GM21526 (cell line): ENCODE measurements at regions not wholly inside any gene's neighbourhood (a gene's known extent, or its start where the extent isn't known, plus 50 kb on each side); places are given as distances from the start of the nearest gene placed in this dataset.
"Not testable (repeated sequence)": the region's sequence is repeated elsewhere in the genome, so short reads cannot be mapped to it uniquely, and the experiment has no call there.

Experiments used
- ATAC-seq: cut with Tn5 transposase; IDR thresholded peaks from one replicate; pipeline ENCODE4 v1.9.1; 2021; ENCODE audit warnings: moderate library complexity; ENCODE audit not compliant: unreplicated experiment, low FRiP score

DNA sequence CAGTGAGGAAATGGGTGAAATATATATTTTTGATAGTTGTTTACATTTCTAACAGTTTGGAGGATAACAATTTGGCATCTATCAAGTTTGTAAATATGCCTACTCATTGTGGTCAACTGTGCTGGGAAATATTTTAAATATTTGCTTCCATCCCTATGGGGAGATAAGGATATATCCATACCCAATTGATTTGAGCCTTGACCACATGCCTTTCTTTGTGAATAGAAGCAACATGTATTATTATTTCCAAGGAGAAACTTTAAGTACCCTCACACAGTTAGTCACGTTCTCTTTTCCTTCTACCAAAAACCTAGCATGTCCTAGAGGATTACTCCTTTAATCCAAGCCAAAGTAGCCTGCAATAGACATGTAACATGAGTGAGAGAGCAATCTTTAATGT lies 245.4 kb upstream of the CBLB start:
- no peak for ATAC-seq

DNA sequence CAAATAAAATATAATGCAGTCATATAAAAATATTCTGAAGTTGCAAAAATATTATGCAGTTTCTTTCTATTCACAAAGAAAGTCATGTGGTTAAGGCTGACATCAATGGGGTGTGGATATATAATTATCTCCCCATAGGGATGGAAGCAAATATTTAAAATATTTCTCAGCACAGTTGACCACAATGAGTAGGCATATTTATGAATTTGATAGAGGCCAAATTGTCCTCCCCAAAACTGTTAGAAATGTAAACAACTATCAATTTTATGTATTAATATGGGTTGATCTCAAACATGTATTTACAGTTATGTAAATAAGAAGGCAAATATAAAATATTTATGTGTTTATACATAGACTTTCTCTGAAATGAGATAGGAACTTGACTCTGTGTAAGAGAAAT lies 246.0 kb upstream of the CBLB start:
- no peak for ATAC-seq

GRCh38 chr3:106115557-106115956 lies 246.7 kb upstream of the CBLB start:
- ATAC-seq: no peak

GRCh38 chr3:106116733-106117489 lies 248.1 kb upstream of the CBLB start:
- ATAC-seq: no peak

DNA sequence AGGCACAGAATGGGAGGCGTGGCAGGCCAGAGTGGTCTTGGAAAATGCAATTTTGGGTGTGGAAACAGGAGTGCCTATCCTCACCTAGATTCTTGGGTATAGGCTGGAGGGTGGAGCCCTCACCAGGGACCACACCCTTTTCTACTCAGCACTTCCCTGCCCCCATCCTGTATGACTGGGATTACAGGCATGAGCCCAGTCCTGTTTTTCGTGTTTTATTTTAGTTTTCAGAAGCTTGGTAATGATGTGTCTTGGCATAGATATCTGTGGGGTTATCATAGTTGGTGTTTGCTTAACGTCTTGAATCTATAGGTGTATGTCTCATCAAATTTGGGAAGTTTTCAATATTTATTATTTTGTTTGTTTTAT lies 248.7 kb upstream of the CBLB start:
- no peak for ATAC-seq

DNA sequence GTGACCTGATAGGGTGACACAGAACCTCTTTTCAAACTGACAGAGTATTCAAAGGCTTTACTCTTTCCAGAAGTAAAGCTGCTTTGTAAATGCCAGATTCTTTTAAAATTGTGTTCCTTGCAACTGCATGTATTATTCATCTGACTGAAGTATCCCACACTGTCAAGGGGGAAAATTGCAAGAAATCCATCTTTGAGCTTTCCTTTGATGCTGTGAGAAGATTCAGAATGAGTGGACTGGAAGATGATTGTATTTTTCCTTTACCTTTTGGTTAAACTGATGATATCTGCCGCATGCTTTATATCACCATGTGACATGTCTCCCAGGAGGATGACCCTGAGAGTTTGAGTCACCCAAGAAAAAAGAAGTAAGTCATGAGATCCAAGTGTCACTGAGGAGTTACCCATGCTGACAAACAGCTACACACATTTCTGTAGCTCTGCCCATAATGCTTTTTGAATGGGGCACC lies 250.8 kb upstream of the CBLB start:
- no peak for ATAC-seq

GRCh38 chr3:106120356-106120755 lies 251.5 kb upstream of the CBLB start:
- ATAC-seq: no peak

DNA sequence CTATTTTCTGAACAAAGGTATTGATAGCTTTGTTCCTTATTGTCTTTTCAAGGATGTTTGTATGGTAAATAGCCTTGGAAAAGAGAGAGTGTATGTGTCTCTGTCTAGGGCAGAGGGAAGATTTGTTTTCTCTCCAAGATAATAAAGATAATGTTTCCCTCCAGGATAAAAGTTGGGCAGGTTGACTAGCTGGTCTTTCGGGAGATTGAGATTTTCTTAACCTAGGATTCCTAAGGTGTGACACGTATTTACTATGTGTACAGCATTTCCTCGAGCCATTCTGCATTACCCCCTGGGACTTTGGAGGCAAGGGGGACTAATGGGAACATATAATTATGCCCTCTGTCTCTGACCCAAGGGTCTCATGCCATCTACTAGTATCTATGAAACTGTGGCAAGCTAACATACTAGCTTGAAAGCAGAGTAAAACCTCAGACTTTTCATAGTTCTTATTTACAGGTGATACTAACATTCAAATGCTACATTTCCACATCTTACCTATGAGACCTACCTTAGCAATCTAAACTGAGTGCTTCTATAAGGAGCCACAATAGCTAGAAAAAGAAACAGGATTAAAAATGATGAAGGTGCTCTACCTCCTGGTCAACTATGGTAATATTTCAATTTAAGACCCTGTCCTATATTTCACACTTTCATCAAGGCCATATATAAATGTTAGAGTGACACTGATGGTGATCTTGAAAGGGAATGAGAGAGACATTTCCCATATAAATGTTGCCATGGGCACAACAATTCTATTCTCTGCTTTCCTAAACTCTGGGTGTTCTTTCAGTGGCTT lies 252.9 kb upstream of the CBLB start:
- no peak for ATAC-seq

DNA sequence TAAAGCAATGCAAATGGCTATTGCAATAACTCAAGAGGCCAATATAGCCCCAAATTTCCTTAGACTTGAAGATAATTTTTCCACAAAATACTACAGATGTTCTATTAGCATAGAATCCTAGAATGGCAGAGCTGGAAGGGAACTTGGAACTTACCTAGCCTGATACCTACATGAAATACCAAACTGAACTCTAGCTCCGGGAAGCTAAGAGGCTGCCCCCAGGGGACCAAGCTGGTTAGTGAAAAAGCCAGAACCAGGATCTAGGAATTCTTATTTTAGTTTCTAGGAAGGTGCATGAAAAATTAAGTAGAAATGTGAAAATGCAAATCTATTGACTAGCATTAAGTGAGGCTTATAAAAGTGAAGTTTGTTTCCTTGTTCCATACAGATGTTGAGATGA lies 256.0 kb upstream of the CBLB start:
- no peak for ATAC-seq

GRCh38 chr3:106125321-106125720 lies 256.5 kb upstream of the CBLB start:
- no peak for ATAC-seq

DNA sequence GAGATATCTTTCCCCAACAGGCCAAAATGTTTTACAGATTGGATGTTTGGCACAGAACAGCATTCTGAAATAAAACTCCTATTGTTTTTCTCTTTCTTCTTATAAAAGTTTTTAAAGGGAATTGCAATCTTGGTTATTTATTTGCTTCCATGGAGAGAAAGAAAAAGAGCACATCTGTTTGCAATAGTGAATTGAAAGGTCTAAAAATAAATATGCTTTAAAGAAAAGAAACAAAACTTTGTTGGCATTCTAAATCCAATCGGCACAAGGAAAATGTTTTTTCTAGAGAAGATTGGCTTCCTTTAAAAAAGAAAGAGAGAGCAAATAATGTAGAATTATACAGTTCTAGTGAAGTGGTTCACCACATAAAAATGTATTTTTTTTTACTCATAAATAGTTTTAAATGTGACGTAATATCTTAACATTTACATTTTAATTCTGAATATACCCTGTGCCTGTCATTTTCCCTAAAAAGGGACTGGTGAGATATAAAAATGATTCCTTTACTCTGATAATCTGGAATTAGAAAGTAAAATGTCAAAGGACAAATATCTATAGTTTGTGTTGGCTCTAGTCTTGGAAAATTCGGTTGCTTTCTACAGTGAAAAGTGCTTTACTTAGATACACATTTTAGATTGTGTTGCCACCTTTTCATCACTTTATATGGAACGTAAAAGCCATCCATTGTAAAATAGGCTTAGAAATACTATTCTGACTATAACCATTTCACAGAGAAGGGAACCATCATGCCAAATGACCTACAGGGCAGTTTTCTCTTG lies 257.4 kb upstream of the CBLB start:
- no peak for ATAC-seq

DNA sequence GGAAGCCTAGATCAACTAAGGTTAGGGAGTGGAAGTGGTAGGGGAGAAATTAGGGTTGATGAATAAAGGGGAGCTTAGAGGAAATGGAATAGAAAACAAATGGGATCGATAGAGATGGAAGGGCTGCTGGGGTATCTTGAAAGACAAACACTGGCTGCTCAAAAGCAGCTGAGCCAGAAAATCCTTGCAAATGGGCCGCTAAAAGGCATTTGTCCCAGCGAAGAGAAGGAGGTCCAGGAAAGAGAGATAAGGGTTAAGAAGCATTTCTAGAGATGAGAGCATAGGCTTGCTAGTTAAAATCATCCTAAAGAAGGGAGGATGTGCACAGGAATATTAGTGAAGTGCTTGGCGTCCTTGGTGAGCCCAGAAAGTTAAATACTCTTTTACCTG lies 258.0 kb upstream of the CBLB start:
- ATAC-seq: no peak

DNA sequence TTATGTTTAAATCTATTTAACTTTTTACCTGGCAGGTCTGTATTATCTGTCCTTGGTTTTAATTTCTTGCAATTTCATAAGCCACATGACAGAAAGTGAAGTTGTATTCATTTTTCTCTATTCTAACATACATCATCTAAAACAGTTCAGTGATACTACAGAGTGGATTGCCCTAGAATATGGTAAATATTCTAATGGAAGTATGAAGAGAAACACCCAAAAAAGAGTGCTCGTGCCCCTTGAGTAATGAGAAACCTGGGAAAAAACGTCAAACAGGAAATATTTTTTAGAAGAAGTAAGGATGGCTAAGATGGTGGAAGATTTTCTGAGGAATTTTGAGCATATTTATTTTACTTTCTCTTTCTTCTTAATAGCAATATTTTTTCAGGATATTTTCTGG lies 261.1 kb upstream of the CBLB start:
- no peak for ATAC-seq

- ATAC-seq: no peak
Observed at GRCh38 chr3:106130384-106131198, 261.8 kb upstream of the CBLB start.

DNA sequence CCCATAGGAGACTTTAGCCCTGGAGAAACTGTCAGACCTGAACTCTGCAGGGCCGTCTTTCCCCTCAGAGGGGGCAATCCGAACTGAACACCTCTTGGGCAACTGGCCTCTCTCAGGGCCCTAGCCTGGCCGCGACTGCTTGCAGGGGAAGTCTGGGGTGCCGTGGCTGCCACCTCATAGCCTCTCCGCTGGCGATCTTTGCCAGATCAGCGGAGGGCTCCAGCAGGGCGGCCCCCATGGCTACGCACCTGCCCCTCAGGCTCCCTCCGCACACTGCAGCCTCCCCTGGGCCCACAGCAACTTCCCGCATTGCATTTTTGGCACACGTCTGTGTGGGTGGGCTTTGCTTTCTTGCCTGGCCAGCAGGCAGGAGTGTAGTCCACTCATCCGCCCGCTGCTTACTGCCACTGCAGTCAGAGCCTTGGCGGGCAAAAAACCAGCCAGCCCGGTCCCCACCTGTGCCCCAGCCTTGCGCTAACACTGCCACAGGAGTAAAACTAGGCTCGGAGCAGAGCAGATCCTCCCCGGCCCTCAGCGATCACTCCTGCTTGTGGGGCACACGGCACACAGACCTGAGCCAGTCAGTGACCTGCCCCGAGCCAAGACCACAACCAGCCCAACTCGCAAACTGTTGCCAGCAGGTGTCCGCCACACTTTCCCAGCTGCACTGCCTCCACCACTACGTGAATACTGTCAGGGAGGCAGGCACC lies 266.8 kb upstream of the CBLB start:
- ATAC-seq: no peak

DNA sequence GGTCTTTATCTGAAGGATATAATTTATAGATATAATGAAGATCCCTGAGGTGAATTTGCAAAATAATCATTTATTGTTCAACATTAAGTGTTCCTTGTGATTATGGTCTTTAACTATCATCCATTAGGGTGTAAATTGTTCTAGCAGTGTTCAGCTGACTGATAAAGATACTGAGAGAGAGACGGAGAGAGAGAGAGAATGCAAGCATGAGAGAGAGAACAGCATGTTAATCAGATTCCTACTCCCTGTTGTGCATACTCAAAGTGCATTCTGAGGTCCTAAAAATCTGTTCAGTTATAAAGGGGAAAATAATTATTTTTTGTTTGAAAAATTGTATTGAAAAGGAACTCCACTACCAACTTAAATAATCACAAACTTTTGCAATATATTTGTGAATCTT lies 271.0 kb upstream of the CBLB start:
- ATAC-seq: no peak

DNA sequence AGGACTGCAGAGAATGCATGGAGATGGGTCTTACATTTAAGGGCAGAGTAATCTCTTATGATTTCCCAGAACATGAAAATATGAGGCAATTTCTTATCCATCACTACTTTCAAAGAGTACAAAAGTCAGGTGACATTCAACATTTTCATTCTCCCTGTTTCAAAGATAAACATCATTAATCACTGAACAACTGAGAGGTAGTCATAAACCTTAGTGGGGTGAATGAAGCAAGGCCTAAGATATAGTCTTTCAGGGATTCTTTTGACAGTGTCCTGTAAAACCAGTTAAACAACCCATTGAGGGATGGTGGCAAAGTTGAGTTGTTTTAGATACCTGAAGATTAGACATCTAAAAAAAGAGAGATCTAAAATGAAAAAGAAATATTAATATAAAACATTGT lies 271.6 kb upstream of the CBLB start:
- no peak for ATAC-seq

GRCh38 chr3:106144030-106144429 lies 275.2 kb upstream of the CBLB start:
- no peak for ATAC-seq

- ATAC-seq: not testable (repeated sequence)
Observed at GRCh38 chr3:106148440-106149082, 279.7 kb upstream of the CBLB start.
